GM18907 (cell line): ENCODE measurements at regions not wholly inside any gene's neighbourhood (a gene's known extent, or its start where the extent isn't known, plus 50 kb on each side); places are given as distances from the start of the nearest gene placed in this dataset.

Experiments
- ATAC-seq: cut with Tn5 transposase; IDR thresholded peaks from one replicate; pipeline ENCODE4 v1.9.1; 2021; ENCODE audit warnings: mild to moderate bottlenecking, moderate library complexity; ENCODE audit not compliant: unreplicated experiment

GRCh38 chr7:42460148-42460547 is 223.1 kb upstream of the GLI3 start:
- no peak for ATAC-seq

GRCh38 chr7:42457663-42458062 is 220.7 kb upstream of the GLI3 start:
- ATAC-seq, result no peak

GRCh38 chr7:42456756-42457276 is 219.8 kb upstream of the GLI3 start:
- ATAC-seq, result no peak

GRCh38 chr7:42456267-42456666 is 219.3 kb upstream of the GLI3 start:
- no peak for ATAC-seq

GRCh38 chr7:42453931-42454361 is 216.9 kb upstream of the GLI3 start:
- no peak for ATAC-seq

- no peak for ATAC-seq
Observed at GRCh38 chr7:42452356-42452755, 215.3 kb upstream of the GLI3 start.

- no peak for ATAC-seq
Observed at GRCh38 chr7:42449431-42449830, 212.4 kb upstream of the GLI3 start.

- no peak for ATAC-seq
Observed at GRCh38 chr7:42448901-42449300, 211.9 kb upstream of the GLI3 start.

GRCh38 chr7:42445691-42446090 is 208.7 kb upstream of the GLI3 start:
- no peak for ATAC-seq

- ATAC-seq, result no peak
Observed at GRCh38 chr7:42440951-42441350, 203.9 kb upstream of the GLI3 start.

- no peak for ATAC-seq
Observed at GRCh38 chr7:42432644-42433043, 195.6 kb upstream of the GLI3 start.

GRCh38 chr7:42431873-42432272 is 194.9 kb upstream of the GLI3 start:
- ATAC-seq, result no peak

- ATAC-seq, result no peak
Observed at GRCh38 chr7:42429339-42429738, 192.3 kb upstream of the GLI3 start.

- ATAC-seq, result no peak
Observed at GRCh38 chr7:42426163-42426562, 189.2 kb upstream of the GLI3 start.

- no peak for ATAC-seq
Observed at GRCh38 chr7:42414941-42415505, 178.0 kb upstream of the GLI3 start.

- no peak for ATAC-seq
Observed at GRCh38 chr7:42414028-42414427, 177.0 kb upstream of the GLI3 start.

GRCh38 chr7:42409296-42409695 is 172.3 kb upstream of the GLI3 start:
- ATAC-seq, result no peak

GRCh38 chr7:42407833-42408232 is 170.8 kb upstream of the GLI3 start:
- no peak for ATAC-seq

GRCh38 chr7:42407021-42407710 is 170.2 kb upstream of the GLI3 start:
- ATAC-seq, result no peak

- no peak for ATAC-seq
Observed at GRCh38 chr7:42406358-42406757, 169.3 kb upstream of the GLI3 start.

- no peak for ATAC-seq
Observed at GRCh38 chr7:42405782-42406181, 168.8 kb upstream of the GLI3 start.

- no peak for ATAC-seq
Observed at GRCh38 chr7:42403831-42404230, 166.8 kb upstream of the GLI3 start.

- ATAC-seq, result no peak
Observed at GRCh38 chr7:42400961-42401360, 164.0 kb upstream of the GLI3 start.
